Neural progenitor cell (in vitro differentiated cells): ENCODE measurements at regions not wholly inside any gene's neighbourhood (a gene's known extent, or its start where the extent isn't known, plus 50 kb on each side); places are given as distances from the start of the nearest gene placed in this dataset.

ENCODE experiments used
- CTCF ChIP-seq: fragments of 200-600 bp; sonication (generic); IDR thresholded peaks from 2 replicates; pipeline ENCODE4 v1.5.1; 2017; ENCODE audit warnings: antibody characterized with exemption, mild to moderate bottlenecking
- EZH2 ChIP-seq: fragments of 200-600 bp; sonication (generic); IDR thresholded peaks from 2 replicates; pipeline ENCODE4 v1.6.1; 2017; ENCODE audit warnings: antibody characterized with exemption, mild to moderate bottlenecking, moderate library complexity

DNA sequence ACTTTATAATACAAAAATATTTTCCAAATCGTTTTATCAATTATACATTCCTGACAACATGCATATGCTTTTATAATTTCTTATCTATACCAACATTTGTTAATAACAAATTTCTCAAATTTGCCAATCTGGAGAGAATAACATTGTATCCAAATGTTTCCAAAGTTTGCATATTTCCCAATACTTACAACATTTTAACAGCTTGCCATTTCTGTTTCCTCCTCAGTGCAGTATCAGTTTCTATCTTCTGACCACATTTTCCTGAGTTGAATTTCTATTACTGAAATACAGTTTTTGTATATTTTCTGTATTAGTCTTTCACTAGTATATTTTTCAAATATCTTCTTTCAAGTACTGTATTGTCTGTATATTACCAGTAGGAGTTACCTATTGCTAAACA, 1594.3 kb downstream of the PLA2G4A start:
- TF ChIP-seq CTCF (no peak), EZH2 (no peak)
